Osteocyte (in vitro differentiated cells): ENCODE measurements at regions not wholly inside any gene's neighbourhood (a gene's known extent, or its start where the extent isn't known, plus 50 kb on each side); places are given as distances from the start of the nearest gene placed in this dataset.

Experiments used
- DNase-seq: peaks from one replicate; pipeline ENCODE4 v3.0.0; 2021; ENCODE audit warnings: mixed read lengths; ENCODE audit not compliant: unreplicated experiment; ENCODE audit errors: extremely low spot score
- H3K27ac Mint-ChIP-seq: one replicate; pipeline ENCODE4 v1.8.0; 2021; ENCODE audit warnings: mild to moderate bottlenecking, mixed read lengths; ENCODE audit not compliant: unreplicated experiment
- H3K27me3 Mint-ChIP-seq: one replicate; pipeline ENCODE4 v1.8.0; 2021; ENCODE audit warnings: mixed read lengths; ENCODE audit not compliant: unreplicated experiment
- H3K36me3 Mint-ChIP-seq: one replicate; pipeline ENCODE4 v1.8.0; 2021; ENCODE audit warnings: mixed read lengths; ENCODE audit not compliant: unreplicated experiment
- H3K4me1 Mint-ChIP-seq: one replicate; pipeline ENCODE4 v1.8.0; 2021; ENCODE audit warnings: mixed read lengths; ENCODE audit not compliant: unreplicated experiment
- H3K4me3 Mint-ChIP-seq: one replicate; pipeline ENCODE4 v1.8.0; 2021; ENCODE audit warnings: mild to moderate bottlenecking, moderate library complexity, mixed read lengths; ENCODE audit not compliant: unreplicated experiment
- H3K9me3 Mint-ChIP-seq: one replicate; pipeline ENCODE4 v1.8.0; 2021; ENCODE audit warnings: mixed read lengths; ENCODE audit not compliant: unreplicated experiment
- CTCF ChIP-seq: fragments of 200-600 bp; sonication (generic); IDR thresholded peaks from 2 replicates; pipeline ENCODE4 v1.5.0; 2021; ENCODE audit warnings: antibody characterized with exemption, mild to moderate bottlenecking, moderate library complexity

GRCh38 chrX:42392846-42393245 lies 385.1 kb downstream of the PPP1R2C start:
- TF ChIP-seq CTCF = no peak
- Mint-ChIP-seq H3K4me1 (no peaks in the 10 kb centered on the region), H3K9me3 (peaks cover 14% of the 10 kb centered on the region), H3K36me3 (no peaks in the 10 kb centered on the region), H3K27ac (no peak overlapping the region), H3K27me3 (no peaks in the 10 kb centered on the region), H3K4me3 (no peak overlapping the region)
- DNase-seq = no peak

GRCh38 chrX:42386681-42387080 lies 391.3 kb downstream of the PPP1R2C start:
- Mint-ChIP-seq H3K4me3 (no peak overlapping the region), H3K36me3 (no peaks in the 10 kb centered on the region), H3K4me1 (no peaks in the 10 kb centered on the region), H3K9me3 (peaks cover 13% of the 10 kb centered on the region), H3K27ac (no peak overlapping the region), H3K27me3 (no peaks in the 10 kb centered on the region)
- no peak for DNase-seq
- no peak for TF ChIP-seq CTCF

- no peak for DNase-seq
- H3K9me3 Mint-ChIP-seq = peaks cover 13% of the 10 kb centered on the region
- H3K27me3 Mint-ChIP-seq = no peaks in the 10 kb centered on the region
- no peaks in the 10 kb centered on the region for H3K4me1 Mint-ChIP-seq
- H3K36me3 Mint-ChIP-seq = no peaks in the 10 kb centered on the region
- no peak overlapping the region for H3K27ac Mint-ChIP-seq
- no peak for TF ChIP-seq CTCF
- no peak overlapping the region for H3K4me3 Mint-ChIP-seq
These were observed 392.2 kb downstream of the PPP1R2C start for GRCh38 chrX:42385730-42386129.

- Mint-ChIP-seq H3K27ac (no peak overlapping the region), H3K36me3 (no peaks in the 10 kb centered on the region), H3K9me3 (peaks cover 10% of the 10 kb centered on the region), H3K4me1 (no peaks in the 10 kb centered on the region), H3K4me3 (no peak overlapping the region), H3K27me3 (no peaks in the 10 kb centered on the region)
- no peak for TF ChIP-seq CTCF
- DNase-seq = no peak
These were observed 393.0 kb downstream of the PPP1R2C start for GRCh38 chrX:42384956-42385355.

GRCh38 chrX:42378857-42379256 lies 399.1 kb downstream of the PPP1R2C start:
- Mint-ChIP-seq H3K27me3 (no peaks in the 10 kb centered on the region), H3K36me3 (no peaks in the 10 kb centered on the region), H3K4me1 (no peaks in the 10 kb centered on the region), H3K9me3 (peaks cover 3% of the 10 kb centered on the region), H3K27ac (no peak overlapping the region), H3K4me3 (no peak overlapping the region)
- no peak for TF ChIP-seq CTCF
- DNase-seq = no peak
